ENCODE measurements at regions not wholly inside any gene's neighbourhood (a gene's known extent, or its start where the extent isn't known, plus 50 kb on each side); places are given as distances from the start of the nearest gene placed in this dataset.

GRCh38 chr10:8591640-8592039 is 537.2 kb downstream of the GATA3 start:
- H4K91ac ChIP-seq (ENCODE audit: low read depth, low read length), result no peak overlapping the region
- no peak overlapping the region for H3K18ac ChIP-seq (ENCODE audit: low read length)
- H3K14ac ChIP-seq (ENCODE audit: low read length), result no peak overlapping the region
- no peaks in the 10 kb centered on the region for H3K9me3 ChIP-seq (ENCODE audit: insufficient read depth, low read depth, low read length)
- no peak overlapping the region for H3K27ac ChIP-seq (ENCODE audit: low read depth, low read length)
- H3K4me3 ChIP-seq (ENCODE audit: low read depth, low read length), result no peak overlapping the region
- no peak overlapping the region for H4K12ac ChIP-seq (ENCODE audit: low read depth, low read length)
- H3K4me2 ChIP-seq (ENCODE audit: low read length), result no peak overlapping the region
- no peak overlapping the region for H3K23ac ChIP-seq (ENCODE audit: low read length)
- WGBS (ENCODE audit: extremely low coverage, insufficient coverage, insufficient read length), result no CpG with 5 or more reads among the region's 7 CpGs
- H2AFZ ChIP-seq (ENCODE audit: insufficient read depth, low read length, poor library complexity), result no peak overlapping the region
- H3K4me1 ChIP-seq (ENCODE audit: control insufficient read depth in 1 of 2, insufficient read depth in 2 of 2, low read length in 2 of 2), result peaks cover 9 to 10% of the 10 kb centered on the region in 2 experiments
- H3K9ac ChIP-seq (ENCODE audit: low read length), result no peak overlapping the region
- no peaks in the 10 kb centered on the region for H3K27me3 ChIP-seq (ENCODE audit: insufficient read depth, low read length)
- no peak overlapping the region for H3K4ac ChIP-seq (ENCODE audit: low read depth, low read length)
- H3K79me1 ChIP-seq (ENCODE audit: low read length), result peaks cover 6% of the 10 kb centered on the region
- H3K79me2 ChIP-seq (ENCODE audit: control insufficient read depth, insufficient read depth, low read length, poor library complexity), result no peaks in the 10 kb centered on the region
- no peak overlapping the region for H2BK120ac ChIP-seq (ENCODE audit: insufficient read depth, low read length, poor library complexity)
- no peaks in the 10 kb centered on the region for H3K36me3 ChIP-seq (ENCODE audit: control insufficient read depth in 1 of 2, insufficient read depth in 2 of 2, low read length in 2 of 2)
- H4K8ac ChIP-seq (ENCODE audit: low read depth, low read length), result no peak overlapping the region
- H2AK5ac ChIP-seq (ENCODE audit: low read length), result no peak overlapping the region
- H2BK12ac ChIP-seq (ENCODE audit: low read length), result no peak overlapping the region
- H2BK5ac ChIP-seq (ENCODE audit: low read depth, low read length, poor library complexity), result no peak overlapping the region
- no peak for DNase-seq

- DNase-seq, result peak; percentile 7 to 80
- Histone ChIP-seq H3K23ac (ENCODE audit: low read length) (no peak overlapping the region), H3K18ac (ENCODE audit: low read length) (no peak overlapping the region), H3K79me1 (ENCODE audit: low read length) (peaks cover 8% of the 10 kb centered on the region), H3K9ac (ENCODE audit: low read length) (no peak overlapping the region), H4K12ac (ENCODE audit: low read depth, low read length) (no peak overlapping the region), H3K27me3 (ENCODE audit: insufficient read depth, low read length) (no peaks in the 10 kb centered on the region), H2BK5ac (ENCODE audit: low read depth, low read length, poor library complexity) (no peak overlapping the region), H3K14ac (ENCODE audit: low read length) (no peak overlapping the region), H2BK12ac (ENCODE audit: low read length) (peak overlapping the region; percentile 65), H3K27ac (ENCODE audit: low read depth, low read length) (peak overlapping the region; percentile 28), H3K36me3 (ENCODE audit: control insufficient read depth in 1 of 2, insufficient read depth in 2 of 2, low read length in 2 of 2) (no peaks in the 10 kb centered on the region), H4K8ac (ENCODE audit: low read depth, low read length) (no peak overlapping the region), H3K4me2 (ENCODE audit: low read length) (peak overlapping the region; percentile 9), H2BK120ac (ENCODE audit: insufficient read depth, low read length, poor library complexity) (no peak overlapping the region), H4K91ac (ENCODE audit: low read depth, low read length) (no peak overlapping the region), H2AK5ac (ENCODE audit: low read length) (no peak overlapping the region), H3K79me2 (ENCODE audit: control insufficient read depth, insufficient read depth, low read length, poor library complexity) (no peaks in the 10 kb centered on the region), H3K9me3 (ENCODE audit: insufficient read depth, low read depth, low read length) (no peaks in the 10 kb centered on the region), H3K4me1 (ENCODE audit: control insufficient read depth in 1 of 2, insufficient read depth in 2 of 2, low read length in 2 of 2) (peaks cover 9 to 10% of the 10 kb centered on the region in 2 experiments), H2AFZ (ENCODE audit: insufficient read depth, low read length, poor library complexity) (peak overlapping the region; percentile 6), H3K4ac (ENCODE audit: low read depth, low read length) (no peak overlapping the region), H3K4me3 (ENCODE audit: low read depth, low read length) (no peak overlapping the region)
- no CpG with 5 or more reads among the region's 8 CpGs for WGBS (ENCODE audit: extremely low coverage, insufficient coverage, insufficient read length)
These were observed 539.7 kb downstream of the GATA3 start for GRCh38 chr10:8594176-8594575.

- no peak overlapping the region for H3K23ac ChIP-seq (ENCODE audit: low read length)
- H3K4ac ChIP-seq (ENCODE audit: low read depth, low read length), result no peak overlapping the region
- H3K79me1 ChIP-seq (ENCODE audit: low read length), result peaks cover 8% of the 10 kb centered on the region
- H3K9ac ChIP-seq (ENCODE audit: low read length), result no peak overlapping the region
- H3K79me2 ChIP-seq (ENCODE audit: control insufficient read depth, insufficient read depth, low read length, poor library complexity), result no peaks in the 10 kb centered on the region
- H4K8ac ChIP-seq (ENCODE audit: low read depth, low read length), result no peak overlapping the region
- no peaks in the 10 kb centered on the region for H3K27me3 ChIP-seq (ENCODE audit: insufficient read depth, low read length)
- DNase-seq, result peak; percentile 76 to 90
- no peak overlapping the region for H3K4me3 ChIP-seq (ENCODE audit: low read depth, low read length)
- H3K18ac ChIP-seq (ENCODE audit: low read length), result no peak overlapping the region
- peak overlapping the region; percentile 9 for H3K4me2 ChIP-seq (ENCODE audit: low read length)
- no peak overlapping the region for H3K14ac ChIP-seq (ENCODE audit: low read length)
- no peak overlapping the region for H2AK5ac ChIP-seq (ENCODE audit: low read length)
- no peak overlapping the region for H2BK12ac ChIP-seq (ENCODE audit: low read length)
- no peak overlapping the region for H2BK120ac ChIP-seq (ENCODE audit: insufficient read depth, low read length, poor library complexity)
- WGBS (ENCODE audit: extremely low coverage, insufficient coverage, insufficient read length), result no CpG with 5 or more reads among the region's 5 CpGs
- H3K36me3 ChIP-seq (ENCODE audit: control insufficient read depth in 1 of 2, insufficient read depth in 2 of 2, low read length in 2 of 2), result no peaks in the 10 kb centered on the region
- no peak overlapping the region for H2AFZ ChIP-seq (ENCODE audit: insufficient read depth, low read length, poor library complexity)
- H3K9me3 ChIP-seq (ENCODE audit: insufficient read depth, low read depth, low read length), result no peaks in the 10 kb centered on the region
- H2BK5ac ChIP-seq (ENCODE audit: low read depth, low read length, poor library complexity), result no peak overlapping the region
- peak overlapping the region; percentile 28 for H3K27ac ChIP-seq (ENCODE audit: low read depth, low read length)
- peaks cover 9 to 10% of the 10 kb centered on the region in 2 experiments for H3K4me1 ChIP-seq (ENCODE audit: control insufficient read depth in 1 of 2, insufficient read depth in 2 of 2, low read length in 2 of 2)
- no peak overlapping the region for H4K91ac ChIP-seq (ENCODE audit: low read depth, low read length)
- no peak overlapping the region for H4K12ac ChIP-seq (ENCODE audit: low read depth, low read length)
These were observed 540.2 kb downstream of the GATA3 start for GRCh38 chr10:8594711-8595110.

GRCh38 chr10:8595140-8595539 is 540.7 kb downstream of the GATA3 start:
- Histone ChIP-seq H4K12ac (ENCODE audit: low read depth, low read length) (no peak overlapping the region), H2BK5ac (ENCODE audit: low read depth, low read length, poor library complexity) (no peak overlapping the region), H2AK5ac (ENCODE audit: low read length) (no peak overlapping the region), H3K79me2 (ENCODE audit: control insufficient read depth, insufficient read depth, low read length, poor library complexity) (no peaks in the 10 kb centered on the region), H3K18ac (ENCODE audit: low read length) (no peak overlapping the region), H3K4me2 (ENCODE audit: low read length) (no peak overlapping the region), H4K91ac (ENCODE audit: low read depth, low read length) (no peak overlapping the region), H3K79me1 (ENCODE audit: low read length) (peaks cover 8% of the 10 kb centered on the region), H4K8ac (ENCODE audit: low read depth, low read length) (no peak overlapping the region), H3K9ac (ENCODE audit: low read length) (no peak overlapping the region), H3K14ac (ENCODE audit: low read length) (no peak overlapping the region), H3K4me3 (ENCODE audit: low read depth, low read length) (no peak overlapping the region), H3K27ac (ENCODE audit: low read depth, low read length) (no peak overlapping the region), H3K27me3 (ENCODE audit: insufficient read depth, low read length) (no peaks in the 10 kb centered on the region), H3K36me3 (ENCODE audit: control insufficient read depth in 1 of 2, insufficient read depth in 2 of 2, low read length in 2 of 2) (no peaks in the 10 kb centered on the region), H3K4ac (ENCODE audit: low read depth, low read length) (no peak overlapping the region), H3K9me3 (ENCODE audit: insufficient read depth, low read depth, low read length) (no peaks in the 10 kb centered on the region), H3K4me1 (ENCODE audit: control insufficient read depth in 1 of 2, insufficient read depth in 2 of 2, low read length in 2 of 2) (peaks cover 9 to 10% of the 10 kb centered on the region in 2 experiments), H2AFZ (ENCODE audit: insufficient read depth, low read length, poor library complexity) (no peak overlapping the region), H2BK120ac (ENCODE audit: insufficient read depth, low read length, poor library complexity) (no peak overlapping the region), H3K23ac (ENCODE audit: low read length) (no peak overlapping the region), H2BK12ac (ENCODE audit: low read length) (peak overlapping the region; percentile 1)
- WGBS (ENCODE audit: extremely low coverage, insufficient coverage, insufficient read length), result no CpG with 5 or more reads among the region's 3 CpGs
- DNase-seq, result no peak
